ENCODE measurements at regions not wholly inside any gene's neighbourhood (a gene's known extent, or its start where the extent isn't known, plus 50 kb on each side); places are given as distances from the start of the nearest gene placed in this dataset.

GRCh38 chr6:43964659-43965570, 162.3 kb downstream of the MRPL14 start:
- H3K9me3 ChIP-seq (ENCODE audit: control insufficient read depth, low read depth, low read length): no peaks in the 10 kb centered on the region
- H4K91ac ChIP-seq (ENCODE audit: insufficient read length, low read depth, low read length): no peak overlapping the region
- H4K20me1 ChIP-seq (ENCODE audit: control insufficient read depth, insufficient read depth, insufficient read length): no peaks in the 10 kb centered on the region
- H3K4ac ChIP-seq (ENCODE audit: low read depth, low read length): no peak overlapping the region
- no CpG with 5 or more reads among the region's 6 CpGs for WGBS (ENCODE audit: extremely low coverage, insufficient read length, low lambda C conversion rate)
- no peak overlapping the region for H3K56ac ChIP-seq (ENCODE audit: insufficient read length, low read depth, low read length)
- DNase-seq: peak; percentile 28
- H3K79me1 ChIP-seq (ENCODE audit: insufficient read depth, low read depth, low read length, poor library complexity, severe bottlenecking): no peaks in the 10 kb centered on the region
- H3K23me2 ChIP-seq (ENCODE audit: insufficient read length, low read depth, low read length, poor library complexity, severe bottlenecking): no peaks in the 10 kb centered on the region
- Mint-ChIP-seq H3K27me3 (ENCODE audit: low read depth) (no peaks in the 10 kb centered on the region), H3K36me3 (ENCODE audit: insufficient read depth in 1 of 3, low read depth in 3 of 3) (no peaks in the 10 kb centered on the region), H3K4me1 (peaks cover 26 to 31% of the 10 kb centered on the region in 2 experiments), H3K4me3 (peak overlapping the region in 1 of 2 experiments; percentile 44; a peak in 2 of 5 replicates), H3K27ac (peak overlapping the region in 2 of 3 experiments; percentile 73 to 88; a peak in 2 of 7 replicates), H3K9me3 (no peaks in the 10 kb centered on the region; a peak in 2 of 5 replicates)
- no peak overlapping the region for H2BK12ac ChIP-seq (ENCODE audit: insufficient read length, low read depth, low read length)
- H2BK20ac ChIP-seq (ENCODE audit: low read depth, low read length, poor library complexity, severe bottlenecking): no peak overlapping the region
- H2BK15ac ChIP-seq (ENCODE audit: low read depth, low read length): no peak overlapping the region
- H3K23ac ChIP-seq (ENCODE audit: insufficient read length, low read depth, low read length): no peak overlapping the region
- no peak overlapping the region for H3K4me2 ChIP-seq (ENCODE audit: insufficient read depth, insufficient read length, low read length)
- H3K18ac ChIP-seq (ENCODE audit: insufficient read length, low read depth, low read length): no peak overlapping the region
- H3K9ac ChIP-seq (ENCODE audit: extremely low read depth, insufficient read length, low read length): no peak overlapping the region
- H4K8ac ChIP-seq (replicated peaks; ENCODE audit: insufficient read length, low read depth, low read length): no peak overlapping the region
- no peak overlapping the region for H2AK5ac ChIP-seq (ENCODE audit: insufficient read length, low read length)
- H2BK5ac ChIP-seq (ENCODE audit: insufficient read length, low read length): no peak overlapping the region
- no peak overlapping the region for H2AFZ ChIP-seq (ENCODE audit: low read length)
- H3K79me2 ChIP-seq (ENCODE audit: insufficient read depth, low read length): no peaks in the 10 kb centered on the region
- no peak overlapping the region for H3K27ac ChIP-seq (ENCODE audit: insufficient read length, low read depth, low read length)
- no peak overlapping the region for H2BK120ac ChIP-seq (ENCODE audit: low read depth, low read length, poor library complexity, severe bottlenecking)
- no peak overlapping the region for H3T11ph ChIP-seq (ENCODE audit: low read length)
- H3K14ac ChIP-seq (ENCODE audit: insufficient read depth, low read length): no peak overlapping the region; the same call in 1 of the 2 replicates
- TF ChIP-seq CTCF (conservative IDR thresholded peaks at IDR 0.05): no peak
- peaks cover 2% of the 10 kb centered on the region; the same call in 1 of the 2 replicates for H3K4me1 ChIP-seq (ENCODE audit: insufficient read depth, low read length)
- no peak overlapping the region for H4K5ac ChIP-seq (ENCODE audit: insufficient read length, low read depth, low read length)
- no peaks in the 10 kb centered on the region for H3K27me3 ChIP-seq (ENCODE audit: insufficient read depth, low read length)
